GM12873 (cell line): ENCODE measurements at regions not wholly inside any gene's neighbourhood (a gene's known extent, or its start where the extent isn't known, plus 50 kb on each side); places are given as distances from the start of the nearest gene placed in this dataset.

Experiments
- CTCF ChIP-seq: IDR thresholded peaks from 2 replicates; pipeline ENCODE4 v1.5.1; 2012; ENCODE audit warnings: low read depth, mild to moderate bottlenecking, moderate library complexity, low read length, control low read depth; ENCODE audit not compliant: insufficient read depth; ENCODE audit errors: missing control alignments

- no peak for TF ChIP-seq CTCF
Observed at GRCh38 chr10:10010397-10010796, 1007.3 kb upstream of the CELF2 start.

- TF ChIP-seq CTCF = no peak
Observed at GRCh38 chr10:10014846-10015245, 1002.8 kb upstream of the CELF2 start.

GRCh38 chr10:10017716-10018115 lies 1000.0 kb upstream of the CELF2 start:
- no peak for TF ChIP-seq CTCF

- TF ChIP-seq CTCF = no peak
Observed at GRCh38 chr10:10020945-10021344, 996.7 kb upstream of the CELF2 start.

- TF ChIP-seq CTCF = no peak
Observed at GRCh38 chr10:10032991-10033390, 984.7 kb upstream of the CELF2 start.

- TF ChIP-seq CTCF = no peak
Observed at GRCh38 chr10:10038348-10038747, 979.3 kb upstream of the CELF2 start.

GRCh38 chr10:10039595-10039994 lies 978.1 kb upstream of the CELF2 start:
- no peak for TF ChIP-seq CTCF
